MM.1S (cell line): ENCODE measurements at regions not wholly inside any gene's neighbourhood (a gene's known extent, or its start where the extent isn't known, plus 50 kb on each side); places are given as distances from the start of the nearest gene placed in this dataset.

ENCODE experiments used
- DNase-seq: peaks from one replicate; pipeline ENCODE4 v3.0.0-alpha.2; 2015
- H2AFZ ChIP-seq: fragments of 300-600 bp; sonication (generic); 2 replicates; pipeline ENCODE4 v1.6.0; 2016; ENCODE audit warnings: antibody characterized with exemption, low read length
- H3F3A ChIP-seq: fragments of 300-600 bp; sonication (generic); 2 replicates; pipeline ENCODE4 v1.6.1; 2016; ENCODE audit warnings: mild to moderate bottlenecking, antibody characterized with exemption, low read length, moderate library complexity, mixed read lengths; ENCODE audit not compliant: insufficient read depth
- H3K27ac ChIP-seq: fragments of 300-600 bp; sonication (generic); 2 replicates; pipeline ENCODE4 v1.5.1; 2016; ENCODE audit warnings: mild to moderate bottlenecking, low read length
- H3K27me3 ChIP-seq: fragments of 300-600 bp; sonication (generic); replicated peaks from 2 replicates; pipeline ENCODE4 v1.6.0; 2016; ENCODE audit warnings: low read length; ENCODE audit not compliant: insufficient read depth
- H3K36me3 ChIP-seq: fragments of 300-600 bp; sonication (generic); replicated peaks from 2 replicates; pipeline ENCODE4 v1.6.1; 2016; ENCODE audit warnings: mild to moderate bottlenecking, low read length, mixed read lengths; ENCODE audit not compliant: insufficient read depth
- H3K4me1 ChIP-seq: fragments of 300-600 bp; sonication (generic); 2 replicates; pipeline ENCODE4 v1.6.1; 2016; ENCODE audit warnings: low read length, mixed read lengths
- H3K4me2 ChIP-seq: fragments of 300-600 bp; sonication (generic); 2 replicates; pipeline ENCODE4 v1.6.0; 2016; ENCODE audit warnings: low read depth, low read length
- H3K4me3 ChIP-seq: fragments of 300-600 bp; sonication (generic); 2 replicates; pipeline ENCODE4 v1.5.1; 2016; ENCODE audit warnings: low read length, mixed read lengths
- H3K79me2 ChIP-seq: fragments of 300-600 bp; sonication (generic); 2 replicates; pipeline ENCODE4 v1.6.1; 2016; ENCODE audit warnings: mixed run types, low read length, mixed read lengths
- H3K9ac ChIP-seq: fragments of 300-600 bp; sonication (generic); 2 replicates; pipeline ENCODE4 v1.6.1; 2016; ENCODE audit warnings: low read length, mixed read lengths
- H3K9me2 ChIP-seq: fragments of 300-600 bp; sonication (generic); replicated peaks from 2 replicates; pipeline ENCODE4 v1.6.1; 2016; ENCODE audit warnings: mild to moderate bottlenecking, low read length, mixed read lengths; ENCODE audit not compliant: insufficient read depth
- H3K9me3 ChIP-seq: fragments of 300-600 bp; sonication (generic); replicated peaks from 2 replicates; pipeline ENCODE4 v1.6.1; 2016; ENCODE audit warnings: mild to moderate bottlenecking, low read length, mixed read lengths; ENCODE audit not compliant: insufficient read depth
- H4K20me1 ChIP-seq: fragments of 300-600 bp; sonication (generic); 2 replicates; pipeline ENCODE4 v1.6.1; 2016; ENCODE audit warnings: mild to moderate bottlenecking, low read length, moderate library complexity, mixed read lengths; ENCODE audit not compliant: insufficient read depth
- CTCF ChIP-seq: fragments of 300-600 bp; sonication (generic); IDR thresholded peaks from 2 replicates; pipeline ENCODE4 v1.5.1; 2016; ENCODE audit warnings: antibody characterized with exemption, low read length, mixed read lengths
- EZH2 ChIP-seq: fragments of 300-600 bp; sonication (generic); optimal IDR thresholded peaks from 2 replicates; pipeline ENCODE3; 2017; ENCODE audit warnings: low read depth, mild to moderate bottlenecking, antibody characterized with exemption, low read length, mixed read lengths
- EZH2phosphoT487 ChIP-seq: fragments of 300-600 bp; sonication (generic); IDR thresholded peaks from 2 replicates; pipeline ENCODE4 v1.6.1; 2018; ENCODE audit warnings: antibody characterized with exemption, low read length

GRCh38 chr9:93852728-93853127 lies 102.4 kb downstream of the BARX1 start:
- DNase-seq: no peak
- no peak overlapping the region for H3K9ac ChIP-seq
- H3K4me2 ChIP-seq: no peak overlapping the region
- no peaks in the 10 kb centered on the region for H3K27me3 ChIP-seq
- H3K27ac ChIP-seq: no peak overlapping the region
- H3K9me2 ChIP-seq: no peaks in the 10 kb centered on the region
- H3K4me3 ChIP-seq: no peak overlapping the region
- H2AFZ ChIP-seq: no peak overlapping the region
- no peaks in the 10 kb centered on the region for H3K79me2 ChIP-seq
- TF ChIP-seq EZH2phosphoT487 (no peak), CTCF (no peak), EZH2 (no peak)
- H3K36me3 ChIP-seq: no peaks in the 10 kb centered on the region
- no peaks in the 10 kb centered on the region for H3K4me1 ChIP-seq
- H3K9me3 ChIP-seq: no peaks in the 10 kb centered on the region
- H4K20me1 ChIP-seq: no peaks in the 10 kb centered on the region
- no peaks in the 10 kb centered on the region for H3F3A ChIP-seq

- Histone ChIP-seq H3K4me2 (no peak overlapping the region), H3F3A (no peaks in the 10 kb centered on the region), H4K20me1 (no peaks in the 10 kb centered on the region), H3K4me3 (no peak overlapping the region), H3K27me3 (no peaks in the 10 kb centered on the region), H2AFZ (no peak overlapping the region), H3K9me2 (no peaks in the 10 kb centered on the region), H3K36me3 (no peaks in the 10 kb centered on the region), H3K4me1 (no peaks in the 10 kb centered on the region), H3K9ac (no peak overlapping the region), H3K79me2 (no peaks in the 10 kb centered on the region), H3K27ac (no peak overlapping the region), H3K9me3 (no peaks in the 10 kb centered on the region)
- no peak for TF ChIP-seq CTCF
- DNase-seq: no peak
These were observed 108.8 kb downstream of the BARX1 start for GRCh38 chr9:93846349-93846748.

- H3K4me3 ChIP-seq: no peak overlapping the region
- no peaks in the 10 kb centered on the region for H3K79me2 ChIP-seq
- H3K4me2 ChIP-seq: no peak overlapping the region
- H2AFZ ChIP-seq: no peak overlapping the region
- H3K9ac ChIP-seq: no peak overlapping the region
- no peaks in the 10 kb centered on the region for H3K36me3 ChIP-seq
- H3F3A ChIP-seq: no peaks in the 10 kb centered on the region
- no peaks in the 10 kb centered on the region for H3K9me2 ChIP-seq
- no peak overlapping the region for H3K27ac ChIP-seq
- TF ChIP-seq EZH2 (no peak), EZH2phosphoT487 (no peak), CTCF (no peak)
- DNase-seq: no peak
- H3K4me1 ChIP-seq: no peaks in the 10 kb centered on the region
- no peaks in the 10 kb centered on the region for H4K20me1 ChIP-seq
- no peaks in the 10 kb centered on the region for H3K9me3 ChIP-seq
- H3K27me3 ChIP-seq: no peaks in the 10 kb centered on the region
These were observed 111.8 kb downstream of the BARX1 start for GRCh38 chr9:93843396-93843795.

- no peaks in the 10 kb centered on the region for H3K36me3 ChIP-seq
- no peaks in the 10 kb centered on the region for H3K4me1 ChIP-seq
- H3F3A ChIP-seq: no peaks in the 10 kb centered on the region
- no peak overlapping the region for H2AFZ ChIP-seq
- no peaks in the 10 kb centered on the region for H3K9me2 ChIP-seq
- DNase-seq: no peak
- TF ChIP-seq EZH2phosphoT487: no peak
- no peak for TF ChIP-seq EZH2
- no peak for TF ChIP-seq CTCF
- no peak overlapping the region for H3K27ac ChIP-seq
- H3K9ac ChIP-seq: no peak overlapping the region
- H3K27me3 ChIP-seq: no peaks in the 10 kb centered on the region
- no peaks in the 10 kb centered on the region for H3K9me3 ChIP-seq
- H3K4me3 ChIP-seq: no peak overlapping the region
- no peaks in the 10 kb centered on the region for H4K20me1 ChIP-seq
- no peaks in the 10 kb centered on the region for H3K79me2 ChIP-seq
- no peak overlapping the region for H3K4me2 ChIP-seq
These were observed 124.5 kb downstream of the BARX1 start for GRCh38 chr9:93830606-93831005.
